Body of pancreas (tissue), 4 donors: ENCODE measurements at regions not wholly inside any gene's neighbourhood (a gene's known extent, or its start where the extent isn't known, plus 50 kb on each side); places are given as distances from the start of the nearest gene placed in this dataset.

Experiments used
- POLR2A ChIP-seq, 3 donors: fragments of 450-650 bp; IDR thresholded peaks; one replicate each; pipeline ENCODE4 v1.6.1; 2016; ENCODE audit warnings: antibody characterized with exemption in 3 of 3, mild to moderate bottlenecking in 2 of 3
- TF ChIP-seq, protein P1 (sequence below), 7 experiments: fragments of 450-650 bp in 4 of 7; fragments of 200-600 bp in 3 of 7; sonication (generic) in 3 of 7; IDR thresholded peaks; one replicate each; pipeline ENCODE4 v1.5.1; 2016 to 2019; ENCODE audit warnings: antibody characterized with exemption in 7 of 7

GRCh38 chr7:8319115-8319514 is 57.1 kb upstream of the ICA1 start:
- TF ChIP-seq POLR2A (IDR thresholded peaks at IDR 0.05) = no peak
- TF ChIP-seq, protein P1, sequence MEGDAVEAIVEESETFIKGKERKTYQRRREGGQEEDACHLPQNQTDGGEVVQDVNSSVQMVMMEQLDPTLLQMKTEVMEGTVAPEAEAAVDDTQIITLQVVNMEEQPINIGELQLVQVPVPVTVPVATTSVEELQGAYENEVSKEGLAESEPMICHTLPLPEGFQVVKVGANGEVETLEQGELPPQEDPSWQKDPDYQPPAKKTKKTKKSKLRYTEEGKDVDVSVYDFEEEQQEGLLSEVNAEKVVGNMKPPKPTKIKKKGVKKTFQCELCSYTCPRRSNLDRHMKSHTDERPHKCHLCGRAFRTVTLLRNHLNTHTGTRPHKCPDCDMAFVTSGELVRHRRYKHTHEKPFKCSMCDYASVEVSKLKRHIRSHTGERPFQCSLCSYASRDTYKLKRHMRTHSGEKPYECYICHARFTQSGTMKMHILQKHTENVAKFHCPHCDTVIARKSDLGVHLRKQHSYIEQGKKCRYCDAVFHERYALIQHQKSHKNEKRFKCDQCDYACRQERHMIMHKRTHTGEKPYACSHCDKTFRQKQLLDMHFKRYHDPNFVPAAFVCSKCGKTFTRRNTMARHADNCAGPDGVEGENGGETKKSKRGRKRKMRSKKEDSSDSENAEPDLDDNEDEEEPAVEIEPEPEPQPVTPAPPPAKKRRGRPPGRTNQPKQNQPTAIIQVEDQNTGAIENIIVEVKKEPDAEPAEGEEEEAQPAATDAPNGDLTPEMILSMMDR (IDR thresholded peaks at IDR 0.05) = no peak
